Occipital lobe (tissue), 1 donor: ENCODE measurements at regions not wholly inside any gene's neighbourhood (a gene's known extent, or its start where the extent isn't known, plus 50 kb on each side); places are given as distances from the start of the nearest gene placed in this dataset.
"Not testable (repeated sequence)": the region's sequence is repeated elsewhere in the genome, so short reads cannot be mapped to it uniquely, and the experiment has no call there.

Experiments
- DNase-seq: peaks from one replicate; lab custom pipeline; 2025; lab: John Stamatoyannopoulos, UW

DNA sequence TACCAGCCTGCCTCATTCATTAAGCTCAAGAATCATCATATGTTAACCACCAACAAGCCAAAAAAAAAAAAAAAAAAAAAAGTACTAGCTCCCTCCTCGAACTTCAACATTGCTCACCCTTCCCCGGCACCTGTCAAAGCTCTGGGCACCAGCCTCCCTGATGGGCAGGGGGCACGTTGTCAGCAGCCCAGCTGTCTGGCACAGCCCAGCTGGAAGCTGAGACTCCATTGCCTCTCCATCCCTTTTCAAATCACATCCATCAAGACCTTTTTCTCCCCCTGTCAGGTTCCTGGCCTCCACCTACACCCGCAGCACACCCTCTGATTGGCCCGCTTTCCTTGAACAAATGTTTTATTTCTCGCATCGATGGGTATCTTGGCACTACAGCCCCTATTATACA, 913.3 kb upstream of the AUTS2 start:
- no peak for DNase-seq

DNA sequence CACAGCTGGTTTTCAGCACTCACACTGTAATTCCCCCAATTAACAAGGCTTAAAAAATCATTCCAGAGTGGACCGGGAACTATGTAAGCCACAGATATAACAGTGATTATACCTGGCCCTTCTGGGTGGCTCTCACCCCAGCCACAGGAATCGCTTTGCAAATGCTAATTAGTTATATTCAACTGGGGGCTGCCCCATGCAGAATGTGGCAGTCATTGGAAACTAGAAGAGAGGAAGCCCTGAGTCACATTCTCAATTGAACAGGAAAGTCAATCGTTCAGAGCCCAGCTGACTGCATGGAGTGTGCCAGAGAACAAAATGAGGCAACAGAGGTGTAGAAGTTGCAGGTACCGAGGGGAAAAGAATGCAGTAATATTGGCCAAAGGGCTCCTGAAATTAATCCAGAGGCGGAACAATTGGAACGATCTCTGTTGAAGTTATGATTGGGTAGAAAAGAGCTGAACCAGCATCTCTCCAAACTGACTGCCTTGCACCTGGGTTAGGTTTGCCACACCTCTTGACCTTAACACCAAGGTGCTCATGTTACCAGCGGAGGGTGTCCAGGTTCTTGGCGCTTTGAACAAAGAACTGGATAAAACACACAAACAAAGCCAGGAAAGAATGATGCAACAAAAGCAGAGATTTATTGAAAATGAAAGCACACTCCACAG, 909.7 kb upstream of the AUTS2 start:
- no peak for DNase-seq

- DNase-seq: no peak
These were observed 909.2 kb upstream of the AUTS2 start for GRCh38 chr7:68689087-68689433.

DNA sequence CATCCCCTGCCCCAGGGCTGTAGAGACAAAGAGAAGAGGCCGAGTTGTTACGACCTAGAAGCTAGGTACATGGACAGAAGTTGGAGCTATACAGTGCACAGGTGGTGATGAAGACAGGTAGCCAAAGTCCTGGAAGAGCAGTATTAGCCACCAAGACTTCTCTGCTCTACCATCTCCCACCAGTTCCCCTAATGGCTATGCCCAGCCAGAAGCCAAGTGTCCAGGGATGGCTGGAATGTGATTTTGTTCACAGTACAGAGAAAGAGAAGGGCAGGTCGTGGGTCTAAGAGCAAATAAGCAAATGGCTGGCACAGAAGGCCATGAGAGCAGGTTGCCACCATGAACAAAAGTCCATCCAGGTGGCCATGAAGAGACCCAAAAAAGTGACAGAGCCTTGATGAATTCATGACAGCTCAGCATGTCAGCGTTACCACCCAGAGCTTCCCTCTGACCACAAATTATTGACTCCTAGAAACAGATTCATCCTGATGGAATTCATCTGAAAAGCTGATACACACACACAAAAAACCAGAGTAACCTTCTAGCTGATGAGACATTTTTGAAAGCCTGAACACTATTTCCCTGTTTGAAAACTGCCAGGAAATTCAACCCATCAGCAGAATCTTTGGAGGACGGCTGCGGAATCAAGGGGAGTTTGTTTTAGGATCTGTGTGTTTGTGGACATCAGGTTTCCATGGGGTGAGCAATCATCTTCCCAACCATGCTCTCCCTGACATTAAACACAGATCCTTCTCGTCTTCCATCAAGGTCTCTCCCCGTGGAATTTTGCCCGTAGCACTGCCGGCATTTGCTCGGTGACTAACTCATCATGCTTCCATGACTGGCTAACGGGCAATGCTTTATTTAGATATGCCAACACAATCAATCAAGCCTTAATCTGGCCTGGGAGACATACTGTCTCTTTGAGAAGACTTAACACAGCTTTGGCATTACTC, 906.7 kb upstream of the AUTS2 start:
- DNase-seq: no peak

- DNase-seq: no peak
These were observed 905.8 kb upstream of the AUTS2 start for GRCh38 chr7:68692511-68692910.

DNA sequence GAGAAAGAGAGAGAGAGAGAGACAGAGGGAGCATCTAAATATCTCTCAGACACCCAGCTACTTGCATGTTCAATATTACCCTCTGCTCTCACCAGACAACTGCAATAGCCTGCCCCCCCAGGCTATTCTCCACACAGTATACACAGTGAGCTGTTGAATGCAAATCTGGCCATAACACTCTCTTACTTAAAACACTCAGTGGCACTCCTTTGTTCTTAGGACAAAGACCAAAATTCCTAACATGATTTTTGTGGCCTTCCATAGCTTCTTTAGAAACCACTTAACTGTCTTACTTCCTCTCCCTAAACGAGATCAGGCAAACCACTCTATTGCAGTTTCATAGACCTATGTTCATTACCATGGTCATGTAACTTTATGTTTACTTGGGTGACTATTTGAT, 903.6 kb upstream of the AUTS2 start:
- no peak for DNase-seq

DNA sequence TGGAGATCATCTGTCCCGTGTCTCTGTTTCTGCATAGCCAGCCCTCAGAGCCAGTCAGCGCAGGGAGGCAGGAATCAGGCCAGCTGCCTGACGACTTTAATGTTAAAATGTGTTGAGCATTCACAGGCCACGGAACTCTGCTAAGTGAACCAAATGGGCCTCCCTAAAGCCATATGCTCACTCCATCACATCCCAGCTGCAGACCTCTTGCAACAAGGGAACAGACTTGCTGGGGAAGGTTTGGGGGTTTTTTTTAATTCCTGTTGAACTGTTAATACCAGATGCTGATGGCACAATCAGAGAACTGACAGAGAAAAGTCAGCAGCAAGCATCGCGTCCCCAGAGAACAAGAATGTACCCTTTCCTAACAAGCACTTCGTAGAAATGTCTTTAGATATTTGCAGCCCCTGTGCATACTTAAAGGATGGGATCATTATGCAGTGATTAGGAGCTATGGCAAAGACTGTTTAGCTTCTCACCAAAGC, 900.4 kb upstream of the AUTS2 start:
- DNase-seq: no peak

DNA sequence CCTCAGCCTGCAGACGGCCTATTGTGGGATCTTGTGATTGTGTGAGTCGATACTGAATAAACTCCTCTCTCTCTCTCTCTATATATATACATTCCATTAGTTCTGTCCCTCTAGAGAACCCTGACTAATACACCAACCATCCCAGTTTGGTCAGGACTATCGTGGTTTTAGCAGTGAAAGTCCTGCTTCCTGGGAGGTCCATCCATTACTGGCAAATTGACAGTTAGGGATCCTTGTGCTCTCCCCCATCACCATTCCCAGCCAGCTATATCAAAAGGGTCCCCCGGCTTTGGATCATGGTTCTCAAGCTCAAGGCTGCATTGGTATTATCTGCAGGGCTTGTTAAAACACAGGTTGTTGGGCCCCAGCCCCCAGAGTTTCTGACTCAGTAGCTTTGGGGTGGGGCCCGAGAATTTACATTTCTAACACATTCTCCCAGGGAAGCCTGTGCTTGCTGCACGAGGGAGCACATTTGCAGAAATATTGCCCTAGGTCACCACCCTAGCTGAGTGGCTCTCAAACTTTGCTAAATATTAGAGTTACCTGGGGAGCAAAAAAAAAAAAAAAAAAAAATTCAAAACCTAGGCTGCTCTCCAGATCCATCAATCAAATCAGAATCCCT, 899.1 kb upstream of the AUTS2 start:
- DNase-seq: no peak

- DNase-seq: no peak
These were observed 897.9 kb upstream of the AUTS2 start for GRCh38 chr7:68700414-68700813.

DNA sequence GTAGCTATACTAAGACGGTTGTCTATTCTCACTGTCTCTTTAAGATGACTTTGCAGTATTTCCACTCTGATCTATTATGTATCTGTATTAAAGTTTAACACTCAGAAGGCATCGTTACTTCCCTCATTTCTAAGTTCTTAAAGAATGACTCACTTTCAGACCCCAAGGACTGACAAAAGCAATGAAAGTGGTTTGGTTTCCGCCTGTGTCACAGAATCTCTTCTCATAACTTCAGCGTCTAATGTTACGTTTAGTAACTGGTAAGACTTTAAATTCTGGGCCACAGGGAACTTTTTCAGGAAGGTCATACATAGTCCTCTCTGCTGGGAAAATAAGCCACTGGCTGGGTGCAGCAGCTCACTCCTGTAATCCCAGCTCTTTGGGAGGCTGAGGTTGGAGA, 892.0 kb upstream of the AUTS2 start:
- DNase-seq: no peak

DNA sequence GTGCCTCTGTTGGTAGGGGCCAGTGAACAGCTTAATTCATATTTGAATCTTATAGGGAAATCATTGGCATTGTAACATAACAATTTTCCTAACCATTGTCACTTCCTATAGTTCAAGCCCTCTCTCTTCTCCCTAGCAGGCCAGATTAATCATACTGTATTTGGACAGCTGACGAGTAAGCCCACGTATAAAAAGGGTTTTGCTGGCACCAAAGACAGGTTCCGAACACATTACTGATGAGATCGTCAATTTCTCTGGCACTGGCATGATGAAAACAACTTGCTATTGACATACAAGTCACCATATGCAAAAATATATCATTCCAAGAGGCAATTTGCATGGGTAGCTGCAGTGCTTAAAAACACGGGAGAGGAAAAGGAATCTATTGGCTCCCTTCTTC, 891.1 kb upstream of the AUTS2 start:
- DNase-seq: no peak

GRCh38 chr7:68707958-68708357, 890.3 kb upstream of the AUTS2 start:
- DNase-seq: no peak

GRCh38 chr7:68712956-68713495, 885.2 kb upstream of the AUTS2 start:
- DNase-seq: no peak

GRCh38 chr7:68714135-68714534, 884.1 kb upstream of the AUTS2 start:
- DNase-seq: not testable (repeated sequence)

DNA sequence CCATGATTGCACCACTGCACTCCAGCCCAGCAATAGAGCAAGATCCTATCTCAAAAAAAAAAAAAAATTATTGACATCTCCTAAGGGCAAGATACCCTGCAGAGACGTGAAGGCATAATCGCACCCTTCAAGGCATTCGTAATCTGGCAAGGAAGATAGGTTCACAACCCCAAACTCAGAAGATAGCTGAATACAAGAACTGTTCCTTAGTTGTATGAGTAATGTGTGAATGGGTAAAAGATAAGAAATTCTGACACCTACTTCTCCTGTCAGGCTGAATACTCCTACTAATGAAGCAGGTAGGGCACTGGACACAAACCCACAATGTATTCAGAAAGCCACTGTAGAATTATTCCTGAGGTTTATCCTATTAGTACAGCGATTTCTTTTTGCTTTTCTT, 882.4 kb upstream of the AUTS2 start:
- no peak for DNase-seq

DNA sequence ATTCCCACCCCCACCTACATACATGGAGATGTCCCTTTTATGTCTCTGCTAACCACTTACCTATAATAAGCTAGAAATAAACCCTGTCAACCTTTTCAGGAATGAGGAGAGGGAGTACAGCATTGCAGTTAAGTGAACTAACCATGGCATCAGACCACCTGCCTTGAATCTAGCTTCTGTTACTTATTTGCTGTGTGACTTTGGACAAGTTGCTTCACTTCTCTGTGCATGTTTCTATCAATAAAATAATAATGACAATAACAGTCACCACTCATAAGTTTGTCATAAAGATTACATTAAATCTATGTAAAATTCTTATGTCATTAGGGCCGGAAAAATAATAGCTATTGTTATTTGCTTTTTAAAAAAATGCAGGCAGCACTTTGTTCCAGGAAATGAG, 881.1 kb upstream of the AUTS2 start:
- DNase-seq: no peak

DNA sequence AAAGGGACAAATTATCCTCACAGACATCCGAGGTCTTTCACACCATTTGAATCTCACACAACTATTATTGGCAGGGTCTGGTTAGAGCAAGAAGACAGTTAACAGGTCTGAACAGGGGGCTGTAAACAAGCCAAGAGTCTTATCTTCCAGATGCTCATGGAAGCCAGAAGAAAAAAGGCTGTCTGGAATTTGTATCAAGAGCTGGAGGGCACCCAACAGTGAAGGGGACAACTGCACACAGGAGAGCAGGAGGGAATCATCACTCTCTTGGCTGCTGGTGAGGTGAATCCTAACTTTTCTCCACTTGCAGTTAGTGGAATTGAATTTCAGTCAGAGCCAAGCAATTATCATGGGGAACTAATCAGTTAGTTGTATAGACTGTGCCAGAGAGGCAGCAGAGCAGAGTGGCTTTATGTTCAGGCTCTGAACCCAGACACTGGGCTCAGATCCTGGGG, 880.2 kb upstream of the AUTS2 start:
- DNase-seq: no peak

DNA sequence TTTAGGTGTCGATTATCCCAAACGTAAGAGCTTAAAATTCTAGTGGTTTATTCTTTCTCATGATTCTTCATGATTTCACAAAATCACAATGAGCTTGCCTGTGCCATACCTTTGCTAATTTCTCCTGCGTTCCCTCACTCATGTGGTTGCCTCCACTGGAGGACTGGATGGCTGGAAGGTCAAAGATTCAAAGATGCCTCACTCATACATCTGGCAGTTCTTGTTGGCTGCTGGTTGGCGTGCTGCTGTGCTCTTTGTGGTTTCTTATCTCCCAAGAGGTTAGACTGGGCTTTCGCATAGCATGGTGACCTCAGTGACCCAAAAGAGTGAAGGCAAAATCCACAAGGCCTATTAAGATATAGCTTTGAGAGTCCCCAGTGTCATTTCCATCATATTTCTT, 877.6 kb upstream of the AUTS2 start:
- DNase-seq: no peak

DNA sequence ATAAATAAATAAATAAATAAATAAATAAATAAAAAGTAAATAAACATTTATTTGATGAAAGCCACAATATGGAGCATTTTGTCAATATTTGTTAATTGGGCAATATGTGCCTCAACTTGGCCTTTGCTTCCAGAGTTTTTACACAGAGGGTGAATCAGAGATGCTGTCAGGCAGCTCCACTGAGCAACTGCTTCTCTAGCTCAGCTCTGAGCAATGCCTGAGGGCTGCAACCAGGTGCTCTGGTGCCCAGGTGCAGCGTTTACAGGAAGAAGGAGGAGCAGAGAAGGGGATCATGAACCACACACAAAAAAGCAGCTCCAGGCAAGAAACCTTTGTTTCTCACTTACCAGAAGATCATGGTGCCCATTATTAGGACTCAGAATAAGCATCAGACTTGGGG, 876.2 kb upstream of the AUTS2 start:
- DNase-seq: no peak

GRCh38 chr7:68724965-68725364, 873.3 kb upstream of the AUTS2 start:
- no peak for DNase-seq

- no peak for DNase-seq
These were observed 872.2 kb upstream of the AUTS2 start for GRCh38 chr7:68725843-68726785.
